Colonic mucosa (tissue), 4 donors: ENCODE measurements at regions not wholly inside any gene's neighbourhood (a gene's known extent, or its start where the extent isn't known, plus 50 kb on each side); places are given as distances from the start of the nearest gene placed in this dataset.

Experiments
- DNase-seq: peaks from one replicate; pipeline ENCODE4 v3.0.0-alpha.2; 2020
- H3K27ac ChIP-seq: fragments of 200-600 bp; one replicate; pipeline ENCODE4 v1.8.0; 2021
- H3K27me3 ChIP-seq: fragments of 200-600 bp; one replicate; pipeline ENCODE4 v1.8.0; 2021
- H3K36me3 ChIP-seq: fragments of 200-600 bp; one replicate; pipeline ENCODE4 v1.8.0; 2021
- H3K4me1 ChIP-seq: fragments of 200-600 bp; one replicate; pipeline ENCODE4 v1.8.0; 2021; ENCODE audit warnings: mild to moderate bottlenecking
- H3K4me3 ChIP-seq: fragments of 200-600 bp; one replicate; pipeline ENCODE4 v1.8.0; 2021
- H3K9ac ChIP-seq, 2 donors: one replicate each; pipeline ENCODE4 v1.7.0; 2013; ENCODE audit warnings: control low read depth in 2 of 2, low read depth in 2 of 2, low read length in 2 of 2
- H3K9me3 ChIP-seq: fragments of 200-600 bp; one replicate; pipeline ENCODE4 v1.8.0; 2021
- intact Hi-C: fragments of 100-400 bp; cut with DNase I; formaldehyde crosslinking; loops from one replicate; pipeline ENCODE4 v1.14.1; 2022
- TF ChIP-seq, protein P1 (sequence below): fragments of 200-600 bp; IDR thresholded peaks from one replicate; pipeline ENCODE4 v1.8.0; 2022; ENCODE audit warnings: antibody characterized with exemption, mild to moderate bottlenecking
- donor health status: healthy.
- donor health status: DM: no; HTN: no; CAD: no.
- donor health status: DM: no; HTN: no; CAD: no.

DNA sequence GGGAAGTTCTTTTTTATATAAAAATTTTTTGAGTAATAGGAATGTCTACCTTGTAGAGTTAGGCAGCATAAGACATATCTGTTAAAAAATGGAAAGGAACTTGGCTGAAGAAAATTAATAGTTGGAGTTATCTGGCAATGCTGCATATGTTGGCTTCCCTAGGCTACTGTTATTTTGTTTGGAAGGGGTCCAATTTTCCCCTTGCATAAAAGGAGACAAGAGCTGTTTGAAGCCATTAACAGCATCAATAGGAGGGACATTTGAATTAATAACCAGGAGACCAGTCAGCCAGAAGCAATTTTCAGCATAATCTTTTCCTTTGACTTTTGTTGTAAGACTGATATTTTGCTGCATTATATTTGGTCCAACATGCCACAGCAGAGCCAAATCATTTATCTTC, 80.9 kb upstream of the TAB2 start:
- no peaks in the 10 kb centered on the region for H3K36me3 ChIP-seq
- H3K9ac ChIP-seq, result no peak overlapping the region
- H3K27ac ChIP-seq, result no peak overlapping the region
- intact Hi-C loops, result no loop called here
- H3K4me3 ChIP-seq, result no peak overlapping the region
- no peaks in the 10 kb centered on the region for H3K9me3 ChIP-seq
- H3K27me3 ChIP-seq, result no peaks in the 10 kb centered on the region
- TF ChIP-seq, protein P1, sequence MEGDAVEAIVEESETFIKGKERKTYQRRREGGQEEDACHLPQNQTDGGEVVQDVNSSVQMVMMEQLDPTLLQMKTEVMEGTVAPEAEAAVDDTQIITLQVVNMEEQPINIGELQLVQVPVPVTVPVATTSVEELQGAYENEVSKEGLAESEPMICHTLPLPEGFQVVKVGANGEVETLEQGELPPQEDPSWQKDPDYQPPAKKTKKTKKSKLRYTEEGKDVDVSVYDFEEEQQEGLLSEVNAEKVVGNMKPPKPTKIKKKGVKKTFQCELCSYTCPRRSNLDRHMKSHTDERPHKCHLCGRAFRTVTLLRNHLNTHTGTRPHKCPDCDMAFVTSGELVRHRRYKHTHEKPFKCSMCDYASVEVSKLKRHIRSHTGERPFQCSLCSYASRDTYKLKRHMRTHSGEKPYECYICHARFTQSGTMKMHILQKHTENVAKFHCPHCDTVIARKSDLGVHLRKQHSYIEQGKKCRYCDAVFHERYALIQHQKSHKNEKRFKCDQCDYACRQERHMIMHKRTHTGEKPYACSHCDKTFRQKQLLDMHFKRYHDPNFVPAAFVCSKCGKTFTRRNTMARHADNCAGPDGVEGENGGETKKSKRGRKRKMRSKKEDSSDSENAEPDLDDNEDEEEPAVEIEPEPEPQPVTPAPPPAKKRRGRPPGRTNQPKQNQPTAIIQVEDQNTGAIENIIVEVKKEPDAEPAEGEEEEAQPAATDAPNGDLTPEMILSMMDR, result no peak
- DNase-seq, result no peak
- H3K4me1 ChIP-seq, result no peaks in the 10 kb centered on the region

DNA sequence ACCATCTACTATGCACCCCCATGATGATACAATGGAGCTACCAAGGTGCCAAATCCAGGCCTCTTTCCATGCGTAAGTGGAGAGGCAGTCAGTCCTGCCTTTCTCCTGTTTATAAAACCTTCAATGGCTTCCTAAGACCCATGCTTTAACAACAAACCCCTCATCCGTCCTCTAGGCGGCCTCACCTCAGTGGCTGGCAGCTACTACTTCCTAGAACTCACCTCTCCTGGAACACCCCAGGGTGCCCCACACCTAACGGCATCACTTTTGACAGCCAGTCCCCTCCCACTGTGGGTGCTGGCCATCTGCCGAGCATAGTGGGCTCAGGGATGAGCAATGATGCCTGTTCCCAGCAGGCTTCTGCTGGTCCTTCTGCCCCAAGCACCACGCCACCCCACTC, 80.0 kb upstream of the TAB2 start:
- H3K27ac ChIP-seq, result no peak overlapping the region
- H3K4me3 ChIP-seq, result no peak overlapping the region
- TF ChIP-seq, protein P1, result no peak
- no peaks in the 10 kb centered on the region for H3K9me3 ChIP-seq
- no peak for DNase-seq
- no peak overlapping the region for H3K9ac ChIP-seq
- H3K36me3 ChIP-seq, result no peaks in the 10 kb centered on the region
- no peaks in the 10 kb centered on the region for H3K27me3 ChIP-seq
- intact Hi-C loops, result no loop called here
- no peaks in the 10 kb centered on the region for H3K4me1 ChIP-seq

DNA sequence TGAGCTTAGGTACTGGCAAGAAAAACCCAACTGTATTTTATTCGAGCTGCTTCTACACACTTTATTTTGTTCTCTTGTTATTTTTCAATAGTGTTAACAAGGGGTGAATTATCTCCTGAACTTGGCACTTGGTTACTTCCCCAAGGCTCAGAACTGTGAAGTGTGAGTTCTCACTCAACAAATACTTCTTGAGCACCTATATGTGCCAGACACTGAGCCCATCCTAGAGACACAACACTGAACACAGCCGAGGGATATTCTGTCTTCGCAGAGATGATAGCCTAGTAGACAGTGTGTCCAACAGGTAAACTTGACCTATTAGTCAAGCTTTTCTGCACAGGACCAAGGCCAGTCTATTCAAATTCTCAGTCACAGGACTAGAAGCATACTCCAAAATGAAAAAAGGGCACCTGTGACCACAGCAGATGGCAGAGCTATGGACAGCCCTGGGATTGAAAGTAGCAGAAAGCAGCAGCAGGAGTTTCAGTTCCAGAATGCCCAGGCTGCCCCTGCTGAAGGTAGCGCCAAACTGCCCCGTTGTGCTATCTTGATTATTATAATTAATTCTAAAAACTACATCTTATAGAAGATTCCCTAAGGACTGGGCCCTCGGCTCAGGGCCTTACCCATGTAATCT, 77.8 kb upstream of the TAB2 start:
- Histone ChIP-seq H3K27ac (no peak overlapping the region), H3K4me3 (no peak overlapping the region), H3K4me1 (no peaks in the 10 kb centered on the region), H3K9ac (no peak overlapping the region), H3K27me3 (no peaks in the 10 kb centered on the region), H3K9me3 (no peaks in the 10 kb centered on the region), H3K36me3 (no peaks in the 10 kb centered on the region)
- DNase-seq, result no peak
- intact Hi-C loops, result no loop called here
- TF ChIP-seq, protein P1, result no peak

DNA sequence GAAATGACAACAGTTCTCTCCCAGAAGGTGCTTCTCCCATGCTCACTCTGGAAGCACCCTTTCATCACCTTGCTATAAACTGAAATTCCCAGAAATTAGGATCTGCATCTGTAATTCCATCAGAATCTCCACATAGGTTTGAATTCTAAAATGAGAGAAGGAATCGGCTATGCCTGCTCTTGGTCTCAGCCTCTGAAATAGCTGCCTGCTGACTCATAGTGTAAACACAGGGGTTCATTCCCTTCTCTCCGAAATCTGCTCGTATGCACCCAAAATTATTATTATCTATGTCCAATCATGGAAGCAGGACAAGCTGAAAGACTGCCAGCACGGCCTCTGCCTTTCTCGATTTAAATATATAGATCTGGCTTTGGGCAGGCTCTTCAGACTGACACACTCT, 74.6 kb upstream of the TAB2 start:
- no peak for DNase-seq
- Histone ChIP-seq H3K27ac (no peak overlapping the region), H3K4me3 (no peak overlapping the region), H3K27me3 (no peaks in the 10 kb centered on the region), H3K36me3 (no peaks in the 10 kb centered on the region), H3K9ac (no peak overlapping the region), H3K4me1 (no peaks in the 10 kb centered on the region), H3K9me3 (no peaks in the 10 kb centered on the region)
- TF ChIP-seq, protein P1, result no peak
- intact Hi-C loops, result no loop called here

DNA sequence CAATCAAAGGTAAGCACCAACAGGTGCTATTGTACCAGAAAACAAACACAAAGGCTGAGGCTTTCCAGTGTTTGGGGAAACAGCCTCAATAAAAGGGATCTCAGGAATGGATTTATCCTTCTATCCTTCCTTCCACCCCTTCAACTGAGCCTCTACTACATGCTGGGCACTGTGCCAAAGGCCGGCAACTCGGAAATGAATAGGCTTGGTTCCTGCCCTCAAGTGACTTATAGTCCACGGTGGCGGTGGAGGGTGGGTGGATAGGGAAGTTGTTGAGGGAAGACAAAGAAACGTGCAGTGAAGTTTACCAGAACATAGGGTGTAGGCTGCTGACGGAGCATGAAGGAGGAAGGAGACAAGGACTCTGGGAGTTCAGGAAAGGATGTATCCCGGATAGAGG, 73.4 kb upstream of the TAB2 start:
- Histone ChIP-seq H3K9ac (no peak overlapping the region), H3K27ac (no peak overlapping the region), H3K4me3 (no peak overlapping the region), H3K4me1 (peaks cover 4% of the 10 kb centered on the region), H3K36me3 (no peaks in the 10 kb centered on the region), H3K27me3 (no peaks in the 10 kb centered on the region), H3K9me3 (no peaks in the 10 kb centered on the region)
- TF ChIP-seq, protein P1, result no peak
- intact Hi-C loops, result no loop called here
- DNase-seq, result no peak
